Spleen (tissue), 11 donors: ENCODE measurements at regions not wholly inside any gene's neighbourhood (a gene's known extent, or its start where the extent isn't known, plus 50 kb on each side); places are given as distances from the start of the nearest gene placed in this dataset.

ENCODE experiments used
- DNase-seq: peaks from one replicate; pipeline ENCODE4 v3.0.0-alpha.2; 2020
- H3K27ac ChIP-seq, 8 donors: fragments of 200-600 bp; sonication (generic) in 7 of 8; 1 replicate in 4 of 8; 2 replicates in 4 of 8; pipeline versions ENCODE4 v1.5.0 to v1.8.0; 2016 to 2021; ENCODE audit warnings: inconsistent platforms in 4 of 8, mild to moderate bottlenecking in 4 of 8, moderate library complexity in 1 of 8
- H3K27me3 ChIP-seq, 7 donors: fragments of 200-600 bp; sonication (generic) in 6 of 7; replicated peaks in 1 of 7; 1 replicate in 4 of 7; 2 replicates in 3 of 7; pipeline versions ENCODE4 v1.5.0 to v1.8.0; 2016 to 2021; ENCODE audit warnings: inconsistent platforms in 3 of 7, mild to moderate bottlenecking in 1 of 7
- H3K36me3 ChIP-seq, 6 donors: fragments of 200-600 bp; sonication (generic) in 5 of 6; 1 replicate in 4 of 6; 2 replicates in 2 of 6; pipeline versions ENCODE4 v1.5.0 to v1.8.0; 2016 to 2021; ENCODE audit warnings: inconsistent platforms in 2 of 6
- H3K4me1 ChIP-seq, 6 donors: fragments of 200-600 bp; sonication (generic) in 5 of 6; 1 replicate in 3 of 6; 2 replicates in 3 of 6; pipeline versions ENCODE4 v1.5.0 to v1.8.0; 2016 to 2021; ENCODE audit warnings: inconsistent platforms in 3 of 6
- H3K4me3 ChIP-seq, 8 donors: fragments of 200-600 bp; sonication (generic) in 7 of 8; 1 replicate in 4 of 8; 2 replicates in 4 of 8; pipeline versions ENCODE4 v1.5.0 to v1.8.0; 2016 to 2021; ENCODE audit warnings: inconsistent platforms in 4 of 8, mild to moderate bottlenecking in 4 of 8, moderate library complexity in 2 of 8
- H3K9me3 ChIP-seq, 8 donors: fragments of 200-600 bp; sonication (generic) in 7 of 8; 1 replicate in 4 of 8; 2 replicates in 4 of 8; pipeline versions ENCODE4 v1.5.0 to v1.8.0; 2016 to 2021; ENCODE audit warnings: inconsistent platforms in 4 of 8
- POLR2A ChIP-seq, 3 donors: fragments of 450-650 bp; IDR thresholded peaks; one replicate each; pipeline ENCODE4 v1.5.1; 2017; ENCODE audit warnings: antibody characterized with exemption in 3 of 3, mild to moderate bottlenecking in 1 of 3
- POLR2AphosphoS5 ChIP-seq, 3 donors: sonication (generic); formaldehyde crosslinking; IDR thresholded peaks; one replicate each; pipeline ENCODE4 v1.5.1; 2017; ENCODE audit warnings: antibody characterized with exemption in 3 of 3
- WGBS, 5 donors: extraction: QIAGEN DNeasy Blood & Tissue Kit in 3 of 5; methylation state at CpG; one replicate each; pipeline versions ENCODE4 v1.1.5 to v1.1.7; 2013 to 2018; 5-methylcytosine and 5-hydroxymethylcytosine counted together
- intact Hi-C: fragments of 100-400 bp; cut with DNase I; formaldehyde crosslinking; loops from one replicate; pipeline ENCODE4 v1.15.0; 2023; ENCODE audit warnings: low total_unique reads
- TF ChIP-seq, protein P1 (sequence below), 11 experiments: fragments of 200-600 bp in 7 of 11; fragments of 450-650 bp in 4 of 11; sonication (generic) in 4 of 11; IDR thresholded peaks in 8 of 11; conservative IDR thresholded peaks in 3 of 11; 1 replicate in 7 of 11; 2 replicates in 4 of 11; pipeline versions ENCODE4 v1.4.0 to v1.8.0; 2016 to 2021; ENCODE audit warnings: antibody characterized with exemption in 11 of 11, inconsistent platforms in 4 of 11, mild to moderate bottlenecking in 1 of 11
- donor health status: healthy with polysubstance abuse.
- donor health status: DM: no; HTN: no; CAD: no; lungs with moderate emphysema.
- donor health status: DM: no; HTN: no; CAD: no.
- donor health status: Bipolar disorder and iron deficiency.
- donor health status: healthy.
- donor health status: DM: no; HTN: no; CAD: no.
- donor health status: DM: yes; HTN: yes; CAD: no.

DNA sequence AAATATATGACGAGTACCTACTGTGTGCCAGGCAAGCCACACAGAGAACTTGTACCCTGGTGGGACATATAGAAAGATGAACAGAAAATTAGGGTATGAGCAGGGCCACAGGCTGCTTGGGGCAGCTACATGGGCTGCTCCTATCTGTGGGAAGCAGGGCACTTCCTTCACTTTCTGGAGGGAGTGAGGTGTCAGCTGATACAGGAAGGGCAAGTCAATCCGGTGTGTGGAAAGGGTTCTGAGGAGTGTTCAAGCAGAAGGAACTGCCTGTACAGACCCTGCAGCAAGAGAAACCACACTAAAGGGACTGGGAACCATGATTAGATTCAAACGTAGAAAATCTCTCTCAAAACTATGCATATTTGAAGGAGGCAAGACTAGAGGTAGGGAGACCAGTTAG lies 58.6 kb upstream of the BCL11A start:
- Histone ChIP-seq H3K27ac (no peak overlapping the region), H3K27me3 (peaks cover 0 to 5% (median 0%) of the 10 kb centered on the region in 7 donors), H3K4me1 (no peaks in the 10 kb centered on the region), H3K36me3 (no peaks in the 10 kb centered on the region), H3K9me3 (no peaks in the 10 kb centered on the region), H3K4me3 (no peak overlapping the region)
- DNase-seq, result no peak
- intact Hi-C loops, result no loop called here
- TF ChIP-seq, protein P1, sequence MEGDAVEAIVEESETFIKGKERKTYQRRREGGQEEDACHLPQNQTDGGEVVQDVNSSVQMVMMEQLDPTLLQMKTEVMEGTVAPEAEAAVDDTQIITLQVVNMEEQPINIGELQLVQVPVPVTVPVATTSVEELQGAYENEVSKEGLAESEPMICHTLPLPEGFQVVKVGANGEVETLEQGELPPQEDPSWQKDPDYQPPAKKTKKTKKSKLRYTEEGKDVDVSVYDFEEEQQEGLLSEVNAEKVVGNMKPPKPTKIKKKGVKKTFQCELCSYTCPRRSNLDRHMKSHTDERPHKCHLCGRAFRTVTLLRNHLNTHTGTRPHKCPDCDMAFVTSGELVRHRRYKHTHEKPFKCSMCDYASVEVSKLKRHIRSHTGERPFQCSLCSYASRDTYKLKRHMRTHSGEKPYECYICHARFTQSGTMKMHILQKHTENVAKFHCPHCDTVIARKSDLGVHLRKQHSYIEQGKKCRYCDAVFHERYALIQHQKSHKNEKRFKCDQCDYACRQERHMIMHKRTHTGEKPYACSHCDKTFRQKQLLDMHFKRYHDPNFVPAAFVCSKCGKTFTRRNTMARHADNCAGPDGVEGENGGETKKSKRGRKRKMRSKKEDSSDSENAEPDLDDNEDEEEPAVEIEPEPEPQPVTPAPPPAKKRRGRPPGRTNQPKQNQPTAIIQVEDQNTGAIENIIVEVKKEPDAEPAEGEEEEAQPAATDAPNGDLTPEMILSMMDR (IDR thresholded peaks at IDR 0.05 in 8 of 11, conservative IDR thresholded peaks at IDR 0.05 in 3 of 11), result no peak
- no peak for TF ChIP-seq POLR2AphosphoS5 (IDR thresholded peaks at IDR 0.05)
- no peak for TF ChIP-seq POLR2A (IDR thresholded peaks at IDR 0.05)
- 18 to 30% (median 23%) methylated on average over 3 of the region's 3 CpGs for WGBS, 5 donors

DNA sequence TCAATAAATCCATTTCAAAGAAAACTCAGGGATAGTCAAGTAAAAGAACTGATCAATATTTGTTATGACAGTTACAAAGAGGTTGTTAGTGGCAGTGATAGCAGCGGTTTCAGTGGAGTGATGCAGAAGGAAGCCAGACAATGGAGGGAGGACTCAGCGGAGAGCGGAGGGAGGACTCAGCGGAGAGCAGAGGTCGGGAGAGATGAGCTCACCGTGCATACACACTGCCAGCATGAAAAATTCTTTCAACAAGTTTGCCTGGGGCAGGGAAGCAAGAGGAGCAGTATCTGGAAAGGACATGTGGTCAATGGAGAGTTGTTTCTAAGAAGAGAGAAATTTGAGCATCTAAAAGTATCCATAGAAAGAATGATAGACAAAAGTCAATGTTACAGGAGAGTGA lies 60.9 kb upstream of the BCL11A start:
- intact Hi-C loops, result no loop called here
- Histone ChIP-seq H3K4me1 (no peaks in the 10 kb centered on the region), H3K36me3 (no peaks in the 10 kb centered on the region), H3K27me3 (peaks cover 0 to 5% (median 0%) of the 10 kb centered on the region in 7 donors), H3K4me3 (no peak overlapping the region), H3K9me3 (no peaks in the 10 kb centered on the region), H3K27ac (no peak overlapping the region)
- no peak for DNase-seq
- TF ChIP-seq, protein P1 (IDR thresholded peaks at IDR 0.05 in 8 of 11, conservative IDR thresholded peaks at IDR 0.05 in 3 of 11), result no peak
- TF ChIP-seq POLR2A (IDR thresholded peaks at IDR 0.05) (no peak), POLR2AphosphoS5 (IDR thresholded peaks at IDR 0.05) (no peak)
- 87 to 95% (median 90%) methylated on average over 6 of the region's 6 CpGs for WGBS, 5 donors

DNA sequence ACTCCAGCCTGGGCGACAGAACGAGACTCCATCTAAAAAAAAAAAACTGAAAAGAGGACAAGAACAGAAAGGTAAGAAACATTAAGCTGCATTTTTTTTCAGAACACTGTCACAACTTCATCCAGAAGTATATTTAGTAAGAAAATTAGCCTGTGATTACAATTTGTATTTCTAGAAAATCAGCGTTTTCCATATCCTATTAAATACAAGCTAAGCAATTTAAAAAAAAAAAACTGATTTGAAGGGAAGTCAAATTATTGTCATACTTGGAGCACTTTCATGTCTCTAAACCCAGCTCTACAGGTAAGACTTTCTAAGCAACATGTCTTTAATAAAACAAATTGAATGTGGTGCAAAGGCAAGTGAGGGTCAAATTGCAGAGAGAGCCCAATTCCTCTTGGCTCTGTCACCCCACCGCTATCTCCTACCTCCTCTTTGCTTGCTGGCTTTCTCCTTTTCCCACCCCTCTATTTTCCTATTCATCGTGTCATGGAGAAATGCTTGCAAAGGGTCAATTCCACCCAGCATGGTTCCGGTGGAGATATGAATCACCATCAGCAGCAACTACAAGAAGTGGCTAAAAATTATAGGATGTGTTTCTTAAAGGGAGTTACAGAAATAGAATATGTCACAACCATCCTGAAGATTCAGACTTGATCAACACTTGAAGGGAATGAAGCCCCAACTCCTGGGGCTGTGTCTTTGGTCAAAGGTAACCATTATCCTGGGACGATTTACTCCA lies 68.4 kb upstream of the BCL11A start:
- 84 to 93% (median 87%) methylated on average over 7 of the region's 7 CpGs for WGBS, 5 donors
- Histone ChIP-seq H3K4me3 (no peak overlapping the region), H3K9me3 (no peaks in the 10 kb centered on the region), H3K36me3 (no peaks in the 10 kb centered on the region), H3K27ac (no peak overlapping the region), H3K4me1 (no peaks in the 10 kb centered on the region), H3K27me3 (peaks cover 0 to 23% (median 0%) of the 10 kb centered on the region in 7 donors)
- DNase-seq, result no peak
- TF ChIP-seq, protein P1 (IDR thresholded peaks at IDR 0.05 in 8 of 11, conservative IDR thresholded peaks at IDR 0.05 in 3 of 11), result no peak
- TF ChIP-seq POLR2A (IDR thresholded peaks at IDR 0.05), result no peak
- no peak for TF ChIP-seq POLR2AphosphoS5 (IDR thresholded peaks at IDR 0.05)
- intact Hi-C loops, result no loop called here

DNA sequence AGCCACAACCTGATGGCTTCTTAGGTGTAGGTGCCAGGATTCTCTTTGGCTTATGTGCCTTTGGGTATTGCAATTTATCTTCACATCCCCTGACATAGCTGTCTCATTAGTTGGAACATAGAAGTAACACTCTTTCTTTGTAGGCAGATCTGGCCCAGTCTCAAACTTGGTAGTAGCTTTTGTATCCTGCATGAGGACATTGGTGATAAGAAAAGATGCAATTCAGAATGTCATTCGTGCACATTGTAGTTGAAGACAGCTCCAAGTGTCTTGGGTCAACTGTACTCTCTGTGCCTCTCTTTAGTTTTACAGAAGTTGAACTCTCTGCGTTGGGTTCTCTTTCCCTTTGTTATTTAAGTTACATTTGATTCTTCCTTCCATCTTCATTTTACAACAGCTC lies 69.6 kb upstream of the BCL11A start:
- WGBS, 5 donors, result 79 to 84% (median 81%) methylated on average over 2 of the region's 2 CpGs
- intact Hi-C loops, result no loop called here
- H3K27ac ChIP-seq, result no peak overlapping the region
- DNase-seq, result no peak
- H3K36me3 ChIP-seq, result no peaks in the 10 kb centered on the region
- peaks cover 0 to 23% (median 0%) of the 10 kb centered on the region in 7 donors for H3K27me3 ChIP-seq
- TF ChIP-seq, protein P1 (IDR thresholded peaks at IDR 0.05 in 8 of 11, conservative IDR thresholded peaks at IDR 0.05 in 3 of 11), result no peak
- no peak for TF ChIP-seq POLR2AphosphoS5 (IDR thresholded peaks at IDR 0.05)
- TF ChIP-seq POLR2A (IDR thresholded peaks at IDR 0.05), result no peak
- H3K9me3 ChIP-seq, result no peaks in the 10 kb centered on the region
- no peak overlapping the region for H3K4me3 ChIP-seq
- no peaks in the 10 kb centered on the region for H3K4me1 ChIP-seq
